ENCODE measurements at regions not wholly inside any gene's neighbourhood (a gene's known extent, or its start where the extent isn't known, plus 50 kb on each side); places are given as distances from the start of the nearest gene placed in this dataset.

GRCh38 chr10:89887830-89888229, 186.4 kb downstream of the KIF20B start:
- no peak for DNase-seq

DNA sequence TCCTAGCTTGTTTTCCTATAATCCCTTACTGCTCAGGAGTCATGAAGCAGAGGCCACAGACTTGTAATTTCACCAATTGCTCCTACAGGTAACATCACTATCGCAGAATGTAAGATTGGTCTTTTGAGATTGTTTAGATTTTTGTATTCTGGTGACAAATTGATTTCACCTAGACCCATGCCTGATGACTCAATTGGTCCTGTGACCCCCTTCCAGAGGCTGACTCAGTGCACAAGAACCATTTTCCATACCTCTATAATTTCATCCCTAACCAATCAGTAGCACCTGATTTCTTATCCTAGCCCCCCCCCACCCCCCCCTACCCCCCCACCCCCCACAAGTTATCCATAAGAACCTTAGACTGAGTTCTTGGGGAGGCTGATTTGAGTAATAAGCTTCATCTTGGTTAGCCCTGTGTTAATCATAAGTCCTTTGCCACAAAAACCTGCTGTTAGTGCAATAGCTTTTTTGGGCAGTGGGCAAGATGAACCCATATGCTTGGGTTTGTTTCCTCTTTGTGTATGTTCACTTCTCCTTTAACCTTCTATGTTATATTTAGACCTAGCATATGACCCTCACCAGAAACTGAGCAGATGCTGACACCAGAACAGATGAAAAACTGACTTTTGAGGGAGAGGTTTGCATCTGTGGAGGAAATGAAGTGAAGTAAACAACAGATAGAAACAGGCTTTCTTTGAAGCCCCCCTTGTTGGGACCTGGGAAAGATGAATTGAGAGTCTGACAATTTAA, 187.1 kb downstream of the KIF20B start:
- DNase-seq, result no peak

DNA sequence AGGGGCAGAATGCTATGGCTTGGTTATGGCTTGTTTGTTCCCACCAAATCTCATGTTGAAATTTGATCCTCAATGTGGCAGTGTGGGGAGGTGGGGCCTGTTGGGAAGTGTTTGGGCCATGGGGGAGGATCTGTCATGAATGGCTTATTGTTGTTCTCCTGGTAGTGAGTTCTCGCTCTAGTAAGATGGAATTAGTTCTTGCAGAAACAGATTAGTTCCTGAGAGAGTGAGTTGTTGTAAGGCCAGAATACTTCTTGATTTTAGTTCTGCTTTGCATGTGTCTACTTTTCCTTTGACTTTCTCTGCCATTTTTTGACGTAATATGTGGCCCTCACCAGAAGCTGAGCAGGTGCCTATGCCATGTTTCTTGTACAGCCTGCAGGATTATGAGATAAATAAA, 188.2 kb downstream of the KIF20B start:
- DNase-seq, result no peak

- no peak for DNase-seq
Observed at GRCh38 chr10:89891006-89891535, 189.7 kb downstream of the KIF20B start.

- DNase-seq, result no peak
Observed at GRCh38 chr10:89894051-89894450, 192.7 kb downstream of the KIF20B start.

GRCh38 chr10:89900554-89900953, 199.2 kb downstream of the KIF20B start:
- peak; percentile 11 for DNase-seq

- no peak for DNase-seq
Observed at GRCh38 chr10:89901895-89902294, 200.5 kb downstream of the KIF20B start.

GRCh38 chr10:89904755-89905154, 203.4 kb downstream of the KIF20B start:
- peak; percentile 7 for DNase-seq

GRCh38 chr10:89909752-89910151, 208.4 kb downstream of the KIF20B start:
- no peak for DNase-seq

GRCh38 chr10:89915021-89915420, 213.6 kb downstream of the KIF20B start:
- DNase-seq, result no peak

DNA sequence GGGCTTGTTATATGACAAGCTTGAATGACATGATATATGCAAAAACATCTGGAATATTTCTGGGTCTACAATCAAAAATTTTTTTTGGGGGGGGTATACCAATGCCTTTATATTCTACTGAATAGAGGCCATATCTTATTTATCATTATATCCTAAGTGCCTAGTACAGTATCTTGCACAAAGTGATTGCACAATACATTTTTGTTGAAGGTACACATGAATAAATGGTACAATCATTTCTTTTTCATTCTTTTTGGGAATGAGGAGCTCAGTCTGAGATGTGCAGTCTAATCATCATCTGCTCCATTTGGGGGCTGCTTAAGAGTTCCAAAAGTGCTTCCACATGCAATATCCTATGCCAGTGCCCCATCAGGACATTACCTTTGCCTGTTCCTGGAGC, 214.6 kb downstream of the KIF20B start:
- no peak for DNase-seq

DNA sequence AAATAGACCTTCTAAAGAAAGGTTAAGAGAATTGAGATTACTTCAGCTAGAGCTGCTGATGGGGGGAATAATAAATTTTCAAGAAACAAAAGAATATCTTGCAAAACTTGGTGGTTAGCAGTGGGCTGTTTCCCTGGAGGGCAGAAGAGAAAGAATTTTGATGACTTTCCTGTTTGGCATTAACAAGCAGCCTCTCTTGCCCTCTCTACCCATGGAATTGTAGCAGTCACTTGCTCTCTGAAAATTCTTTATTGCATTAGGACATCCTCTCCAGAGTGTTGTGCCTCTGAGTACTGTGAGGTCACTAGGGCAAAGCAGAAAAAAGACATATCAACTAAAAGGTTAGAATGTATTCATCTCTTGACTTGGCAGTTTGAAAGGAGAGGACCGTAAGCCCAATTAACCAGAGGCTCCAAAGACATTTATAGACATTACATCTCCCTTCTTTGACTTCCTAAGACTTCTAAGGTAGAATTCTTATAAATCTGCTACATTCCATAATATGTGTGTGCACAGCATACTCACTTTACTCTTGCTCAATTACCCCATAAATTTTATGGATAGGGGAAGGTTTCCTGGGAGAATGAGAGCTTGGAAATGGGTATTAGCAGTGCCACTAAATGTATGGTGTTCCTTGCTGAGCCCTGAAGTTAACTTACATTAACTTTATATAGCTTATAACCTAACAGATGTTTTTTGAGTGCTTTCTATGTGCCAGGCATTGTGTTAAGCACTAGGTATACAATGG, 215.3 kb downstream of the KIF20B start:
- no peak for DNase-seq

DNA sequence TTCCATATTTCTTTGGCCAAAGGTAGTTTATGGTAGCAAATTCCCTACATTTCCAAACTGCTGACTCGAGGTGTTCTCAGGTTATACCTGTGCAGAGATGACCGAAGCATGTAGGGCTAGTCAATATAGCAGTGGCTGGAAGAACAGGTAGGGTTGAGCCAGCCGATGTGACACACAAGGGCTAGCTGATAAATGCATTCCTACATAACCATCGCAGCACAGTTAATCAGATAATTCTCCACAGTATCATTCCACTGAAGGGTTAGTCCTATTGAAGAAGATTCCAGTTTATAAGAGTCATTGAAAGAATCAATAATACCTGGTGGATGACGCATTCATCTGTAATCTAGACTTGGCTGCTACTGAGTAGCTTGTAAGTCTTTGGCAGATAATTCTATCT, 220.0 kb downstream of the KIF20B start:
- no peak for DNase-seq

DNA sequence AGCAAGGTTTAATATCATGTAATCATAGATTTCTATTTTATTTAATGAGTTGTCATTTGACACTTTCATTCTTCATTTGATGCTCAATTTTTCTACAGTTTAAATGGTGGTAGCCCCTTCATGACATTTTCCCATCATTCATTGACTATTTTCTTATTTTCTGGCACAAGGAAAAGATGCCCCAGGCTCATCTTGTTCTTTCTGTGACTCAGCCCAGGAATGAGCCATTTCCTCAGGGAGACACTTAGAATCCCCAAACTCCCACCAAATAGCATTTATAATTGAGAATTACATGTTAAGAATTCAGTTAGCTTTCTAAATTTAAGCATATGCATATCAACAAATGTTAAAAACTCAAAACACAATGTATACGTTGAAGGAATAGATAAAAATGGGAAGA, 222.3 kb downstream of the KIF20B start:
- DNase-seq, result no peak

DNA sequence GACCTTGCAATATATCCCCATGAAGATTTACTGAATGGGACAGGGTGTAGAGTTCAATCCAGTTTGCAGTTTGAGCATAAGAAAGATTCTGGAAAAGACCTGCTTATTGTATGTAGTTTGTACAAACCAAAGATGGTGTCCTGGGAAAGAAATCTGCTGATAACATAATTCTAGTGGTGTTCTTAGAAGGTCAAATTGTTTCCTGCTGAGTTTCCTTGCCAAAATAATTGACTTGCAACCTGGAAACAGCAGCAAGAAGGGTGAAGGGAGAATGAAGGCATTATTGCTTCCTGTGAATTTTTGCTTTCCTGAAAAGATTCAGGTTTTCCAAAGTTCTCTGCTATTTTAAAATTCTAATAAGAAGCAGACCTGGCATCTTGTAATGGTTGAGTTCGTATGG, 222.9 kb downstream of the KIF20B start:
- DNase-seq, result no peak

DNA sequence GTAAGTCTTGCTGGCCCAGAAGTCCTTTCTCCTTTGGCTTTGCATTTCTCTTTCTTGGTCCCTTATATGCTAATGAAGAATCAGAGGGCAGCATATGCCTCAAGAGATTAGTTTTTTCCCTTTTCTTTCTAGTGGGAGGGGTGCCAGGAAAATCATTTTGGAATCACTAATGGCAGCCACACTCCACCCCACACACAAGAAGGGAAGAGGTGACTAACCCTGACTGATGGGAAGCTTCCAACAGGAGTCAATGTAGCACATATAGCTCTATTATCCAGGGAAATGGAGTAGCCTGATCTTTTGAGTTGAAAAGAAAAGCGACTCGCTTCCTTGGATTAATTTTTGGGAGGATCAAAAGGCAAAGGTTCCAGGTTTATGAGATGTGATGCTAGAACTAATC, 225.3 kb downstream of the KIF20B start:
- no peak for DNase-seq

DNA sequence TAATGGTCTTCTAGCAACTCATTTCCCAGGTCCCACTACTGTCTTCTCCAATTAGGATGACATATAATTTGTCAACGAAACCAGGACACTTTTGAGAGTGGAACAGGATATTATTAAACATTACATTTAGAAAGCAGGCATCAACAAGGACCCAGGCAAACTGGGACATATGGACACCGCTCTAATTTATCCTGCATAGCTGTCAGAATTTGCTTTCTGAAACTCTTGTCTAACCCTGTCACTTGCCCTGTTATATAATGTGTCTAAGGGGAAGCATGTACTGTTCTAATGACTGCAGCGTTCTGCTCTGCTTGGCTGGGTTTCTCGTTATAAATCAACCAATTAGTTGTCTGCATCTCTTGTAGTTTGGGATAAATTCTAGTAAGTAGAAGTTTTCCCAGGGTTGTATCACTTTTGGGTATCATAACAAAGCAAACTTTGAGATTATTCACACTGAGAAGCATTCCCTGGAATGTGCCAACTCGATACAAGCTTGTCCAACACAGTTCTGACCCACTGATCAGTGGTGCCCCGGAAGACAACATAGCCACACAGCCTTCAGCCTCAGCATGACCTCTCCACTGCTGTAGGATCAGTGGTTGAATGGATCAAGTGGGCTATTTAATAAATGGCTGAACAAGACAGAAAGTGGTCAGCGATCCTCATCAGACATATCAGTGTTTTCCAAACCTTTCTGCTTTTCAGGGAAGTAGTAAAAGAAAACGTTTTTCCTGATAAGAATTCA, 228.1 kb downstream of the KIF20B start:
- DNase-seq, result no peak

DNA sequence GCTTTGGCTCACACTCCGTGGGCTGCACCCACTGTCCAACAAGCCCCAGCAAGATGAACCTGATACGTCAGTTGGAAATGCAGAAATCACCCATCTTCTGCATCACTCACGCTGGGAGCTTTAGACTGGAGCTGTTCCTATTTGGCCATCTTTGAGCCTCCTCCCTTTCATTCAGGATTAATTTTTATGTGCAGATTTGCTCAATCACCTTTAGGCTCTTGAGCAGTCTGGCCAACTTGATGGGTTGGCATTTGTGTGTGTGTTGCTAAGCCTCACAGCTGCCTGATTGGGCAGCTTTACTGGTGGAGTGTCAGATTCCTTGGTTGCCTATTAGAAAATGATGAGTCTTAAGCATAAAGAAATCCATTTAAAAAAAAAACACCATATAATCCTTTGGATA, 236.1 kb downstream of the KIF20B start:
- DNase-seq, result no peak

DNA sequence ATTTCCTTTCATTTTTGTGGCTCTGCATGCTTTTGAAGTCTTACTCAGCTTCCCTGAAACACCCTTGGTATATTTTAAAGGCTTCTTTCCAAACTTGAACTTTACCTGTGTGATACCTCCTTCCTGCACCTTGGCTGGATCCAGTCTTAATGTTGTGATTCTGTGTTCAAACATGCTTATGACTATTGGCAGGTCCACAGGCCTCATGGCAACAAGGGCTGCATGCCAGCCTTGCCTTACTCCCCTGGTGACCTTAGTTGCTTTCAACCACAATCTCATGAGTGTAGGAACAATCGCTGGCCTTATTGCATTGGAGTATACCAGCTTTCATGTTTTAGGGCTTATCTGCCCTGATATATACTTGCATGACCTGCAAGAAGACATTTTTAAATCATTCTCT, 238.7 kb downstream of the KIF20B start:
- DNase-seq, result no peak

GRCh38 chr10:89942217-89942616, 240.8 kb downstream of the KIF20B start:
- DNase-seq, result no peak

DNA sequence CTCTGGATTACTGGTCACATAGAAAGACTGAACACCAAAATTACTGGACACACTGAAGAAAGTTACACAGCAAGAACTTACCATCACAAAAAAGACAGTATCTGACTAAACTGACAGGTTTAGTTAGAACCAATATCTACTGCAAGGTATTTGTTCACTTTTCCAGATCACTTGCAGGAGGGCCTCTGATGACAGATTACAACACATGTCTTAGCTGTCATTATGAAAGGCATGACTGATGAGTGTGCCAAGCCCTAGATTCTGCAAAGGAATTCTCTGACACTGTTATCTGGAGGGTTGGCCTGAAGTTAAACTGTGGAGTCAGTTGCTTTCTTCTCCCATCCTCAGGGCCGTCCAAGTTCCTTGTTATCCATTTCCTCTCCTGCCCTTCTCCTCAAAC, 242.7 kb downstream of the KIF20B start:
- DNase-seq, result no peak

- DNase-seq, result no peak
Observed at GRCh38 chr10:89946106-89946505, 244.7 kb downstream of the KIF20B start.

DNA sequence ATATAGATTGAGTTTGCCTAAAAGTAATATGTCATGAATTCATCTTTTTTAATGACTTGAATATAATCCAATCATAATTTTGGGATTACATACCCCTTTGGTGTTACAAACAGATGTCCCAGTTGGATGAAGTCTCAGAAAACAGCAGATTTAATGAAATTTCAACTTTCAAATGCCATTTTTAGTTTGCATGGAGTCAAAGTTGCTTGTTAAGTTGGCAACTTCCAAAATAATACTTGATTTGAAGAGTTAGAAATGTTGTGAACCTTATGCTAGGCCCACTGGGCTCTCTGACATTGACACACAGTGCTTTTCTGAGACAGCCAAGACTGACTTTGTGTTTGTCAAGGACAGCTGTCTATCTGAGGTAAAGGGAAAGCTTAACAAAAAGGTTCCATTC, 248.1 kb downstream of the KIF20B start:
- no peak for DNase-seq

DNA sequence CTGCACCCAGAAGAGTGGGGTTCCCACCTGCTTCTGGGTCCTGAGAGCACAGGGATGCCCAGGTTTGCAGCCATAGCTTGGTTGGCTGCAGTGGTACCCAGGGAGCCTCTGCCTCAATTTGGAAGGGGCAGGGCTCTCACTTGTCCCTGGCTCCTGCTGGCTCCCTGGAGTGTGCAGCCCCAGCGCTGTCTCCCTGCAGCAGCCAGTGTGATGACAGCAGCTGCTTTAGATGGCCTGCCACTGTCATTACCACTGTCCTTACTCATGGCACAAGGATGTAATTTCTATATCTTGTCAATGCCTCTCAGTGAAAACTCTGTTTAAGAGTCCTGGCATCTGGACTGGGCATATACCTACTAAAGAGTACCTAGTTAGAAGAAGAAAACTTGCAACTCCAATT, 250.9 kb downstream of the KIF20B start:
- DNase-seq, result no peak
